GM21447 (cell line): ENCODE measurements at regions not wholly inside any gene's neighbourhood (a gene's known extent, or its start where the extent isn't known, plus 50 kb on each side); places are given as distances from the start of the nearest gene placed in this dataset.

Experiments used
- ATAC-seq: cut with Tn5 transposase; IDR thresholded peaks from one replicate; pipeline ENCODE4 v1.9.1; 2021; ENCODE audit not compliant: unreplicated experiment

GRCh38 chr13:26967119-26968038 lies 204.2 kb downstream of the USP12 start:
- ATAC-seq, result no peak

- no peak for ATAC-seq
These were observed 204.9 kb downstream of the USP12 start for GRCh38 chr13:26966701-26967080.

- no peak for ATAC-seq
These were observed 205.5 kb downstream of the USP12 start for GRCh38 chr13:26965952-26966700.

- no peak for ATAC-seq
These were observed 204.0 kb upstream of the GPR12 start for GRCh38 chr13:26964278-26965250.

- no peak for ATAC-seq
These were observed 202.1 kb upstream of the GPR12 start for GRCh38 chr13:26962671-26963070.

- no peak for ATAC-seq
These were observed 201.5 kb upstream of the GPR12 start for GRCh38 chr13:26961890-26962615.

GRCh38 chr13:26957182-26957581 lies 196.6 kb upstream of the GPR12 start:
- ATAC-seq, result no peak

- no peak for ATAC-seq
These were observed 196.0 kb upstream of the GPR12 start for GRCh38 chr13:26956522-26957142.

- no peak for ATAC-seq
These were observed 194.4 kb upstream of the GPR12 start for GRCh38 chr13:26954976-26955375.

- ATAC-seq, result no peak
These were observed 192.7 kb upstream of the GPR12 start for GRCh38 chr13:26953291-26953690.

GRCh38 chr13:26952551-26953143 lies 192.1 kb upstream of the GPR12 start:
- ATAC-seq, result no peak

- ATAC-seq, result no peak
These were observed 191.1 kb upstream of the GPR12 start for GRCh38 chr13:26951581-26952177.

GRCh38 chr13:26950968-26951367 lies 190.4 kb upstream of the GPR12 start:
- no peak for ATAC-seq

- no peak for ATAC-seq
These were observed 190.0 kb upstream of the GPR12 start for GRCh38 chr13:26950546-26950945.

- ATAC-seq, result no peak
These were observed 189.3 kb upstream of the GPR12 start for GRCh38 chr13:26949701-26950502.

GRCh38 chr13:26948353-26948752 lies 187.8 kb upstream of the GPR12 start:
- no peak for ATAC-seq

- ATAC-seq, result no peak
These were observed 186.2 kb upstream of the GPR12 start for GRCh38 chr13:26946684-26947343.

GRCh38 chr13:26943748-26944147 lies 183.2 kb upstream of the GPR12 start:
- no peak for ATAC-seq
